ENCODE measurements at regions not wholly inside any gene's neighbourhood (a gene's known extent, or its start where the extent isn't known, plus 50 kb on each side); places are given as distances from the start of the nearest gene placed in this dataset.

GRCh38 chr9:134243778-134244467 is 79.6 kb upstream of the RNU6ATAC start:
- H3K36me3 ChIP-seq (ENCODE audit: control insufficient read depth, low read length): no peaks in the 10 kb centered on the region
- peaks cover 13% of the 10 kb centered on the region for H3K4me1 ChIP-seq (ENCODE audit: control insufficient read depth, low read length)
- peaks cover 6% of the 10 kb centered on the region for H3K9me3 ChIP-seq (ENCODE audit: control insufficient read depth, insufficient read depth, low read length)
- no peak for TF ChIP-seq EZH2phosphoT487 (IDR thresholded peaks at IDR 0.05; ENCODE audit: borderline replicate concordance, low read length)
- no peak for TF ChIP-seq CTCF (IDR thresholded peaks at IDR 0.05; ENCODE audit: low read depth, low read length, poor library complexity, severe bottlenecking)
- H3K27me3 ChIP-seq (ENCODE audit: control insufficient read depth, low read length): peaks cover 8% of the 10 kb centered on the region
- no peak overlapping the region for H3K27ac ChIP-seq (ENCODE audit: low read depth, low read length)
- no peaks in the 10 kb centered on the region for H3F3A ChIP-seq (ENCODE audit: control insufficient read depth, insufficient read depth)
- no peaks in the 10 kb centered on the region for H4K20me1 ChIP-seq (ENCODE audit: control insufficient read depth, insufficient read depth, low read depth, low read length)
- peak overlapping the region; percentile 43 for H3K4me2 ChIP-seq (ENCODE audit: low read length)
- no peaks in the 10 kb centered on the region for H3K9me2 ChIP-seq (replicated peaks; ENCODE audit: control insufficient read depth, low read length)
- H3K79me2 ChIP-seq (ENCODE audit: control insufficient read depth, low read length): no peaks in the 10 kb centered on the region
- H3K4me3 ChIP-seq (ENCODE audit: low read length): peak overlapping the region; percentile 26; the same call in 1 of the 2 replicates

- Histone ChIP-seq H3K9me3 (ENCODE audit: control insufficient read depth, insufficient read depth, low read length) (peaks cover 6% of the 10 kb centered on the region), H3K4me2 (ENCODE audit: low read length) (no peak overlapping the region), H3F3A (ENCODE audit: control insufficient read depth, insufficient read depth) (no peaks in the 10 kb centered on the region), H3K27ac (ENCODE audit: low read depth, low read length) (no peak overlapping the region), H4K20me1 (ENCODE audit: control insufficient read depth, insufficient read depth, low read depth, low read length) (no peaks in the 10 kb centered on the region), H3K4me1 (ENCODE audit: control insufficient read depth, low read length) (peaks cover 13% of the 10 kb centered on the region), H3K79me2 (ENCODE audit: control insufficient read depth, low read length) (no peaks in the 10 kb centered on the region), H3K9me2 (replicated peaks; ENCODE audit: control insufficient read depth, low read length) (no peaks in the 10 kb centered on the region), H3K36me3 (ENCODE audit: control insufficient read depth, low read length) (no peaks in the 10 kb centered on the region), H3K4me3 (ENCODE audit: low read length) (no peak overlapping the region), H3K27me3 (ENCODE audit: control insufficient read depth, low read length) (peaks cover 8% of the 10 kb centered on the region)
- TF ChIP-seq CTCF (IDR thresholded peaks at IDR 0.05; ENCODE audit: low read depth, low read length, poor library complexity, severe bottlenecking): no peak
- no peak for TF ChIP-seq EZH2phosphoT487 (IDR thresholded peaks at IDR 0.05; ENCODE audit: borderline replicate concordance, low read length)
Observed at GRCh38 chr9:134245179-134245578, 80.8 kb upstream of the RNU6ATAC start.

GRCh38 chr9:134247918-134248631 is 78.2 kb upstream of the RXRA start:
- peaks cover 13% of the 10 kb centered on the region for H3K4me1 ChIP-seq (ENCODE audit: control insufficient read depth, low read length)
- TF ChIP-seq EZH2phosphoT487 (IDR thresholded peaks at IDR 0.05; ENCODE audit: borderline replicate concordance, low read length): no peak
- no peak for TF ChIP-seq CTCF (IDR thresholded peaks at IDR 0.05; ENCODE audit: low read depth, low read length, poor library complexity, severe bottlenecking)
- H3F3A ChIP-seq (ENCODE audit: control insufficient read depth, insufficient read depth): no peaks in the 10 kb centered on the region
- H3K27me3 ChIP-seq (ENCODE audit: control insufficient read depth, low read length): peaks cover 8% of the 10 kb centered on the region
- H4K20me1 ChIP-seq (ENCODE audit: control insufficient read depth, insufficient read depth, low read depth, low read length): no peaks in the 10 kb centered on the region
- H3K79me2 ChIP-seq (ENCODE audit: control insufficient read depth, low read length): no peaks in the 10 kb centered on the region
- no peaks in the 10 kb centered on the region for H3K36me3 ChIP-seq (ENCODE audit: control insufficient read depth, low read length)
- no peak overlapping the region for H3K4me2 ChIP-seq (ENCODE audit: low read length)
- peaks cover 6% of the 10 kb centered on the region for H3K9me3 ChIP-seq (ENCODE audit: control insufficient read depth, insufficient read depth, low read length)
- no peak overlapping the region for H3K4me3 ChIP-seq (ENCODE audit: low read length)
- H3K27ac ChIP-seq (ENCODE audit: low read depth, low read length): no peak overlapping the region
- H3K9me2 ChIP-seq (replicated peaks; ENCODE audit: control insufficient read depth, low read length): no peaks in the 10 kb centered on the region

Measured in DOHH2 (cell line).